ENCODE measurements at regions not wholly inside any gene's neighbourhood (a gene's known extent, or its start where the extent isn't known, plus 50 kb on each side); places are given as distances from the start of the nearest gene placed in this dataset.

DNA sequence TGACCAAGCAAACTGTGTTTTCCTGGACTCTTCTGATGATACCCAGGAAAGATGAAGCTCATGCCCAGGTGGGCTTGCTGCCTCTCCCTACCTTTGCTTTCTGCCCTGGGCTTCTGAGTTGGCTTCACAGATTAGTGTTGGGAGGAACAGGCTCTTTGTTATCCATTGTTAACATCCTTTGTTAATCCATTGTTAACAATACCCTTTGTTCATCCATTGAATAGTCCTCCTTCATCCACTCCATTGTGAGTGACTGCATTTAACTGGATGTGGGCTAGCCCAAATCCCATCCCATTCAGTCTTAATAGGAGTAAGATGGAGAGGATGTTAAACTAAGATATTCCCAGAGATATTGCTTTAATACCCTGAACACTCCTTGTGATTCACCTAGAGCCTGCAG lies 199.0 kb upstream of the LNX1 start:
- Histone ChIP-seq H3K9me3 (no peaks in the 10 kb centered on the region), H3K27me3 (no peaks in the 10 kb centered on the region), H3K4me3 (no peak overlapping the region), H3K4me1 (no peaks in the 10 kb centered on the region), H3K27ac (no peak overlapping the region), H3K36me3 (no peaks in the 10 kb centered on the region)
- TF ChIP-seq POLR2A (IDR thresholded peaks at IDR 0.05) (no peak), EP300 (IDR thresholded peaks at IDR 0.05) (no peak)
- TF ChIP-seq, protein P1, sequence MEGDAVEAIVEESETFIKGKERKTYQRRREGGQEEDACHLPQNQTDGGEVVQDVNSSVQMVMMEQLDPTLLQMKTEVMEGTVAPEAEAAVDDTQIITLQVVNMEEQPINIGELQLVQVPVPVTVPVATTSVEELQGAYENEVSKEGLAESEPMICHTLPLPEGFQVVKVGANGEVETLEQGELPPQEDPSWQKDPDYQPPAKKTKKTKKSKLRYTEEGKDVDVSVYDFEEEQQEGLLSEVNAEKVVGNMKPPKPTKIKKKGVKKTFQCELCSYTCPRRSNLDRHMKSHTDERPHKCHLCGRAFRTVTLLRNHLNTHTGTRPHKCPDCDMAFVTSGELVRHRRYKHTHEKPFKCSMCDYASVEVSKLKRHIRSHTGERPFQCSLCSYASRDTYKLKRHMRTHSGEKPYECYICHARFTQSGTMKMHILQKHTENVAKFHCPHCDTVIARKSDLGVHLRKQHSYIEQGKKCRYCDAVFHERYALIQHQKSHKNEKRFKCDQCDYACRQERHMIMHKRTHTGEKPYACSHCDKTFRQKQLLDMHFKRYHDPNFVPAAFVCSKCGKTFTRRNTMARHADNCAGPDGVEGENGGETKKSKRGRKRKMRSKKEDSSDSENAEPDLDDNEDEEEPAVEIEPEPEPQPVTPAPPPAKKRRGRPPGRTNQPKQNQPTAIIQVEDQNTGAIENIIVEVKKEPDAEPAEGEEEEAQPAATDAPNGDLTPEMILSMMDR (IDR thresholded peaks at IDR 0.05), result no peak
- no peak for DNase-seq (ENCODE audit: low spot score in 2 of 2)

DNA sequence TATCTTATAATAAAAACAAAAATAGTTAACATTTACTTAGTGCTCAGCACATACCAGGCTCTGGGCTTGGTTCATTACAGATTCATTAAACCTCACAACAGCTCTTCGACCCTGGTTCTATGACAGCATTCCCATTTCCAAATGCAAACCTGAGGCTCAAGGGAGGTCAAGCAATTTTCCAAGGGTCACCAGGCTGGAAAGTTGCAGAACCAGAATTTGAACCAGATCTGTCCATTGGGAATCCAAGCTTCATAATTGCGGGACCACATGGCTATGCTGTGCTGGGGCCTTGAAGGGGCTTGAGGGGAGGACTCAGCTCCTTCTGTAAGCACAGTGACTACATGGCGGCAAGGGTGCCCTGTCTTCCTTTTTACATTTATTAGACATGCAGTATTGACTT lies 197.3 kb upstream of the LNX1 start:
- Histone ChIP-seq H3K36me3 (no peaks in the 10 kb centered on the region), H3K27ac (no peak overlapping the region), H3K27me3 (no peaks in the 10 kb centered on the region), H3K4me1 (no peaks in the 10 kb centered on the region), H3K9me3 (no peaks in the 10 kb centered on the region), H3K4me3 (no peak overlapping the region)
- 77 to 86% methylated on average over 3 of the region's 3 CpGs for WGBS, 2 donors
- no peak for DNase-seq (ENCODE audit: low spot score in 2 of 2)
- TF ChIP-seq, protein P1 (IDR thresholded peaks at IDR 0.05), result no peak
- TF ChIP-seq POLR2A (IDR thresholded peaks at IDR 0.05), result no peak
- no peak for TF ChIP-seq EP300 (IDR thresholded peaks at IDR 0.05)

GRCh38 chr4:53788011-53788410 lies 196.7 kb upstream of the LNX1 start:
- DNase-seq (ENCODE audit: low spot score in 2 of 2), result no peak
- Histone ChIP-seq H3K4me1 (no peaks in the 10 kb centered on the region), H3K27ac (no peak overlapping the region), H3K36me3 (no peaks in the 10 kb centered on the region), H3K27me3 (no peaks in the 10 kb centered on the region), H3K4me3 (no peak overlapping the region), H3K9me3 (no peaks in the 10 kb centered on the region)
- TF ChIP-seq, protein P1 (IDR thresholded peaks at IDR 0.05), result no peak
- TF ChIP-seq EP300 (IDR thresholded peaks at IDR 0.05) (no peak), POLR2A (IDR thresholded peaks at IDR 0.05) (no peak)
- WGBS, 2 donors, result 82 to 83% methylated on average over 3 of the region's 3 CpGs

DNA sequence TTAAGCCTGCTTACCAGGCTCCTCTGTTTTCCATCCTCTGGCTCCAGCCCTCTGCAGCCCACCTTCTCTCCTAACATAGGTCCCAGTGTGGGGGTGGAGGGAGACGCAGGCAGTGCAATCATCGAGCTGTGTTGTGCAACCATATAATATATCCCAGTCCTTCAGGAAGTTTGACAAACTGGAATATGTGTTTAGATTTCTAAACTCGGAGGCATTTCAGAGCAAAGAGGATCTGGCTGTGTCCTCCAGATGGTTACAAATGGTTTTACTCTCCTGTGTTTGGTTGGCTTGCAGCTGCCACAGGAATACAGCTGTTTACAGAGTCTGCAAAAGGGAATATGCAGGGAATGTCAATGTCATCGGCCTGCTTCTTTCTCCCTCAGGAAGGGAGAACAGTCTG lies 195.3 kb upstream of the LNX1 start:
- Histone ChIP-seq H3K27me3 (no peaks in the 10 kb centered on the region), H3K9me3 (no peaks in the 10 kb centered on the region), H3K4me3 (no peak overlapping the region), H3K27ac (no peak overlapping the region), H3K4me1 (no peaks in the 10 kb centered on the region), H3K36me3 (no peaks in the 10 kb centered on the region)
- TF ChIP-seq EP300 (IDR thresholded peaks at IDR 0.05), result no peak
- TF ChIP-seq POLR2A (IDR thresholded peaks at IDR 0.05), result no peak
- TF ChIP-seq, protein P1 (IDR thresholded peaks at IDR 0.05), result no peak
- 57 to 62% methylated on average over 4 of the region's 4 CpGs for WGBS, 2 donors
- no peak for DNase-seq (ENCODE audit: low spot score in 2 of 2)

DNA sequence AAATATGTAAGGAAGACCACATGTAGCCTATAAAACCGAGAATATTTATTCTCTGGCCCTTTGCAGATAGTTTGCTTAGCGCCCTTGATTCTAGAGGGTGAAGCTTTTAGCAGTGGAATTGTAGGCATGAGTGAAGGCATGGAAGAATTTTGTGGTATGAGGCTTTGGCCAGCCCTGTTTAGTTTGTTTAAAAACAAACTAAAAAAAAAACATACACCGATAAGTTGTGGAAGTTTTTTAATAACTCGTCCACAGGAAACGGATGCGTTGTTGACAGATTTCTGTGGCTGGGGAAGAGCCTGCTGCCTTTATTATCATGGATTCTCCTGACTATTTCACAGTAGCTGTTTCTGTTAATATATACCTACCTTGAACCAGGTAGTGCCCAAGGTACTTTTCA lies 194.7 kb upstream of the LNX1 start:
- Histone ChIP-seq H3K9me3 (no peaks in the 10 kb centered on the region), H3K4me3 (no peak overlapping the region), H3K27me3 (no peaks in the 10 kb centered on the region), H3K36me3 (no peaks in the 10 kb centered on the region), H3K4me1 (no peaks in the 10 kb centered on the region), H3K27ac (no peak overlapping the region)
- WGBS, 2 donors, result 68 to 75% methylated on average over 6 of the region's 6 CpGs
- TF ChIP-seq, protein P1 (IDR thresholded peaks at IDR 0.05), result no peak
- TF ChIP-seq EP300 (IDR thresholded peaks at IDR 0.05) (no peak), POLR2A (IDR thresholded peaks at IDR 0.05) (no peak)
- DNase-seq (ENCODE audit: low spot score in 2 of 2), result no peak

Measured in tibial nerve (tissue), 4 donors.